Nephron (organoid): ENCODE measurements at regions not wholly inside any gene's neighbourhood (a gene's known extent, or its start where the extent isn't known, plus 50 kb on each side); places are given as distances from the start of the nearest gene placed in this dataset.

Source experiments
- H3K27ac Mint-ChIP-seq, 3 experiments: 2 replicates each; pipeline ENCODE4 v1.8.0; 2020; ENCODE audit warnings: mixed read lengths in 3 of 3, mild to moderate bottlenecking in 2 of 3, moderate library complexity in 1 of 3
- H3K27me3 Mint-ChIP-seq: 2 replicates; pipeline ENCODE4 v1.8.0; 2021; ENCODE audit warnings: low read depth, mild to moderate bottlenecking, moderate library complexity, mixed read lengths
- H3K36me3 Mint-ChIP-seq: 2 replicates; pipeline ENCODE4 v1.8.0; 2020; ENCODE audit warnings: low read depth, mixed read lengths
- H3K4me1 Mint-ChIP-seq: 2 replicates; pipeline ENCODE4 v1.8.0; 2020; ENCODE audit warnings: mixed read lengths
- H3K4me3 Mint-ChIP-seq, 3 experiments: 2 replicates each; pipeline ENCODE4 v1.8.0; 2020; ENCODE audit warnings: mild to moderate bottlenecking in 3 of 3, mixed read lengths in 3 of 3, moderate library complexity in 2 of 3
- H3K9me3 Mint-ChIP-seq: 2 replicates; pipeline ENCODE4 v1.8.0; 2020; ENCODE audit warnings: mixed read lengths
- CTCF ChIP-seq, 3 experiments: fragments of 200-600 bp; sonication (generic); IDR thresholded peaks; one replicate each; pipeline ENCODE4 v1.5.0; 2021; ENCODE audit warnings: antibody characterized with exemption in 3 of 3; ENCODE audit not compliant: unreplicated experiment in 3 of 3

- Mint-ChIP-seq H3K27ac (no peak overlapping the region), H3K4me1 (peaks cover 8% of the 10 kb centered on the region), H3K27me3 (no peaks in the 10 kb centered on the region), H3K4me3 (no peak overlapping the region), H3K36me3 (peaks cover under 1% of the 10 kb centered on the region), H3K9me3 (peaks cover 11% of the 10 kb centered on the region)
- TF ChIP-seq CTCF (IDR thresholded peaks at IDR 0.05; ENCODE audit: unreplicated experiment in 3 of 3), result no peak
Measured at GRCh38 chr10:63994371-63994770, 473.2 kb downstream of the REEP3 start.

- H3K4me3 Mint-ChIP-seq, result no peak overlapping the region
- no peaks in the 10 kb centered on the region for H3K36me3 Mint-ChIP-seq
- TF ChIP-seq CTCF (IDR thresholded peaks at IDR 0.05; ENCODE audit: unreplicated experiment in 3 of 3), result no peak
- H3K27me3 Mint-ChIP-seq, result no peaks in the 10 kb centered on the region
- peaks cover 21% of the 10 kb centered on the region for H3K4me1 Mint-ChIP-seq
- no peak overlapping the region for H3K27ac Mint-ChIP-seq
- peaks cover 23% of the 10 kb centered on the region for H3K9me3 Mint-ChIP-seq
Measured at GRCh38 chr10:64007157-64007556, 486.0 kb downstream of the REEP3 start.

GRCh38 chr10:64010711-64011110 is 489.5 kb downstream of the REEP3 start:
- TF ChIP-seq CTCF (IDR thresholded peaks at IDR 0.05; ENCODE audit: unreplicated experiment in 3 of 3), result no peak
- no peaks in the 10 kb centered on the region for H3K27me3 Mint-ChIP-seq
- no peaks in the 10 kb centered on the region for H3K36me3 Mint-ChIP-seq
- peak overlapping the region; percentile 13 to 26 (median 25) for H3K27ac Mint-ChIP-seq
- peaks cover 29% of the 10 kb centered on the region for H3K4me1 Mint-ChIP-seq
- peaks cover 10% of the 10 kb centered on the region for H3K9me3 Mint-ChIP-seq
- H3K4me3 Mint-ChIP-seq, result no peak overlapping the region

- Mint-ChIP-seq H3K36me3 (no peaks in the 10 kb centered on the region), H3K4me1 (peaks cover 29% of the 10 kb centered on the region), H3K27ac (peak overlapping the region; percentile 44 to 55 (median 49)), H3K4me3 (no peak overlapping the region), H3K27me3 (no peaks in the 10 kb centered on the region), H3K9me3 (peaks cover 3% of the 10 kb centered on the region)
- no peak for TF ChIP-seq CTCF (IDR thresholded peaks at IDR 0.05; ENCODE audit: unreplicated experiment in 3 of 3)
Measured at GRCh38 chr10:64011912-64012714, 490.9 kb downstream of the REEP3 start.

- Mint-ChIP-seq H3K27me3 (no peaks in the 10 kb centered on the region), H3K27ac (no peak overlapping the region), H3K4me1 (peaks cover 29% of the 10 kb centered on the region), H3K9me3 (peaks cover 3% of the 10 kb centered on the region), H3K4me3 (no peak overlapping the region), H3K36me3 (no peaks in the 10 kb centered on the region)
- no peak for TF ChIP-seq CTCF (IDR thresholded peaks at IDR 0.05; ENCODE audit: unreplicated experiment in 3 of 3)
Measured at GRCh38 chr10:64014281-64014680, 493.1 kb downstream of the REEP3 start.

GRCh38 chr10:64023926-64024470 is 502.8 kb downstream of the REEP3 start:
- Mint-ChIP-seq H3K9me3 (peaks cover 18% of the 10 kb centered on the region), H3K36me3 (no peaks in the 10 kb centered on the region), H3K4me1 (no peaks in the 10 kb centered on the region), H3K27me3 (no peaks in the 10 kb centered on the region), H3K4me3 (no peak overlapping the region), H3K27ac (no peak overlapping the region)
- TF ChIP-seq CTCF (IDR thresholded peaks at IDR 0.05; ENCODE audit: unreplicated experiment in 3 of 3), result no peak
